ENCODE measurements at regions not wholly inside any gene's neighbourhood (a gene's known extent, or its start where the extent isn't known, plus 50 kb on each side); places are given as distances from the start of the nearest gene placed in this dataset.
"Not testable (repeated sequence)": the region's sequence is repeated elsewhere in the genome, so short reads cannot be mapped to it uniquely, and the experiment has no call there.

GRCh38 chr14:106390947-106391346, 864.6 kb downstream of the TMEM121 start:
- DNase-seq (ENCODE audit: low read depth in 2 of 2) = no peak

GRCh38 chr14:106393742-106394141, 867.4 kb downstream of the TMEM121 start:
- DNase-seq (ENCODE audit: low read depth in 2 of 2) = no peak

- DNase-seq (ENCODE audit: low read depth in 2 of 2) = no peak
These were observed 869.2 kb downstream of the TMEM121 start for GRCh38 chr14:106395456-106396050.

- DNase-seq (ENCODE audit: low read depth in 2 of 2) = no peak
These were observed 870.6 kb downstream of the TMEM121 start for GRCh38 chr14:106396999-106397398.

- DNase-seq (ENCODE audit: low read depth in 2 of 2) = not testable (repeated sequence)
These were observed 872.5 kb downstream of the TMEM121 start for GRCh38 chr14:106398931-106399331.

GRCh38 chr14:106401316-106401715, 874.9 kb downstream of the TMEM121 start:
- not testable (repeated sequence) for DNase-seq (ENCODE audit: low read depth in 2 of 2)

- DNase-seq (ENCODE audit: low read depth in 2 of 2) = peak in 1 of 2 donors; percentile 27
These were observed 883.8 kb downstream of the TMEM121 start for GRCh38 chr14:106410229-106410628.

- no peak for DNase-seq (ENCODE audit: low read depth in 2 of 2)
These were observed 888.1 kb downstream of the TMEM121 start for GRCh38 chr14:106414464-106414863.

- DNase-seq (ENCODE audit: low read depth in 2 of 2) = peak; percentile 42 to 94
These were observed 891.1 kb downstream of the TMEM121 start for GRCh38 chr14:106417224-106418049.

- no peak for DNase-seq (ENCODE audit: low read depth in 2 of 2)
These were observed 893.1 kb downstream of the TMEM121 start for GRCh38 chr14:106419376-106419965.

GRCh38 chr14:106421431-106422033, 895.1 kb downstream of the TMEM121 start:
- peak in 1 of 2 donors; percentile 54 for DNase-seq (ENCODE audit: low read depth in 2 of 2)

- DNase-seq (ENCODE audit: low read depth in 2 of 2) = no peak
These were observed 895.7 kb downstream of the TMEM121 start for GRCh38 chr14:106422066-106422465.

- DNase-seq (ENCODE audit: low read depth in 2 of 2) = not testable (repeated sequence)
These were observed 898.8 kb downstream of the TMEM121 start for GRCh38 chr14:106425150-106425549.

GRCh38 chr14:106436310-106436905, 910.0 kb downstream of the TMEM121 start:
- DNase-seq (ENCODE audit: low read depth in 2 of 2) = peak; percentile 31 to 63

GRCh38 chr14:106442857-106443256, 916.5 kb downstream of the TMEM121 start:
- peak in 1 of 2 donors; percentile 13 for DNase-seq (ENCODE audit: low read depth in 2 of 2)

GRCh38 chr14:106455026-106455425, 928.6 kb downstream of the TMEM121 start:
- DNase-seq (ENCODE audit: low read depth in 2 of 2) = no peak

- DNase-seq (ENCODE audit: low read depth in 2 of 2) = peak; percentile 47 to 57
These were observed 933.8 kb downstream of the TMEM121 start for GRCh38 chr14:106459971-106460730.

GRCh38 chr14:106460916-106461315, 934.5 kb downstream of the TMEM121 start:
- DNase-seq (ENCODE audit: low read depth in 2 of 2) = no peak

- not testable (repeated sequence) for DNase-seq (ENCODE audit: low read depth in 2 of 2)
These were observed 940.1 kb downstream of the TMEM121 start for GRCh38 chr14:106466483-106466882.

GRCh38 chr14:106468869-106469268, 942.5 kb downstream of the TMEM121 start:
- DNase-seq (ENCODE audit: low read depth in 2 of 2) = peak in 1 of 2 donors; percentile 2

GRCh38 chr14:106470028-106470427, 943.6 kb downstream of the TMEM121 start:
- DNase-seq (ENCODE audit: low read depth in 2 of 2) = not testable (repeated sequence)
